SJSA1 (cell line): ENCODE measurements at regions not wholly inside any gene's neighbourhood (a gene's known extent, or its start where the extent isn't known, plus 50 kb on each side); places are given as distances from the start of the nearest gene placed in this dataset.
"Not testable (repeated sequence)": the region's sequence is repeated elsewhere in the genome, so short reads cannot be mapped to it uniquely, and the experiment has no call there.

Source experiments
- DNase-seq, 2 experiments: peaks; one replicate each; pipeline ENCODE4 v3.0.0-alpha.2; 2015 to 2020; ENCODE audit warnings: low spot score in 2 of 2, low read depth in 1 of 2
- H3K27ac ChIP-seq: fragments of 250-450 bp; sonication (Bioruptor Pico); 2 replicates; pipeline ENCODE4 v1.5.1; 2020; ENCODE audit warnings: mild to moderate bottlenecking, moderate library complexity
- H3K27me3 ChIP-seq: fragments of 250-450 bp; sonication (Bioruptor Pico); replicated peaks from 2 replicates; pipeline ENCODE4 v1.5.1; 2020; ENCODE audit warnings: mild to moderate bottlenecking, moderate library complexity
- H3K36me3 ChIP-seq: fragments of 250-450 bp; sonication (Bioruptor Pico); 2 replicates; pipeline ENCODE4 v1.5.1; 2020; ENCODE audit warnings: mild to moderate bottlenecking
- H3K4me1 ChIP-seq: fragments of 250-450 bp; sonication (Bioruptor Pico); replicated peaks from 2 replicates; pipeline ENCODE4 v1.6.1; 2021; ENCODE audit warnings: mild to moderate bottlenecking
- H3K4me3 ChIP-seq: fragments of 250-450 bp; sonication (Bioruptor Pico); 2 replicates; pipeline ENCODE4 v1.5.1; 2020; ENCODE audit warnings: mild to moderate bottlenecking
- H3K9me3 ChIP-seq: fragments of 250-450 bp; sonication (Bioruptor Pico); replicated peaks from 2 replicates; pipeline ENCODE4 v1.5.1; 2020; ENCODE audit warnings: mild to moderate bottlenecking

DNA sequence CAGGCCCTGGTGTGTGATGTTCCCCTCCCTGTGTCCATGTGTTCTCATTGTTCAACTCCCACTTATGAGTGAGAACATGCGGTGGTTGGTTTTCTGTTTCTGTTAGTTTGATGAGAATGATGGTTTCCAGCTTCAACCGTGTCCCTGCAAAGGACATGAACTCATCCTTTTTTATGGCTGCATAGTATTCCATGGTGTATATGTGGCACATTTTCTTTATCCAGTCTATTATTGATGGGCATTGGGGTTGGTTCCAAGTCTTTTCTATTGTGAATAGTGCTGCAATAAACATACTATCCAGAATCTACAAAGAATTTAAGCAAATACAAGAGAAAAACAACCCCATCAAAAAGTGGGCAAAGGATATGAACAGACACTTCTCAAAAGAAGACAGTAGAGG, 67.1 kb upstream of the PPM1H start:
- H3K36me3 ChIP-seq, H3K4me3 ChIP-seq, H3K9me3 ChIP-seq, H3K4me1 ChIP-seq, H3K27ac ChIP-seq: not testable (repeated sequence)
- DNase-seq = peak in 1 of 2 experiments; percentile 61
- H3K27me3 ChIP-seq = peaks cover 60% of the 10 kb centered on the region

DNA sequence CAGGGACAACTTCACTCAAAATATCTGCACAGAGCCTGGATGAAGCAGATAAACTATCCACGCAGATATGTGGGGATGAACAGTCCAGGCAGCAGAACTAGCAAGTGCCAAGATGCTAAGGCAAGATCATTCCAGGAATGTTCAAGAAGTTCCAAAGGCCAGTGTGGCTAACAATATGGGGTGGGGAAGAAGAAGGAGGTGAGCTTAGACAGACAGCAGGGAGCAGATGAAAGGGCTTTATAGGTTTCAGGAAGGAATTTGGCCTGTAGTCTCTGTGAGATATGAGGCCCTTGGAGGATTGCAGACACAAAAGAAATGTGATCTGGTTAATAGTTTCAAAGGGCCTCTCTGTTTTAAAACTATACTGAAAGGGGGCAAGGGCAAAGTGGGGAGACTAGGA, 63.5 kb upstream of the PPM1H start:
- Histone ChIP-seq H3K27ac (no peak overlapping the region), H3K4me3 (no peak overlapping the region), H3K9me3 (no peaks in the 10 kb centered on the region), H3K27me3 (peaks cover 74% of the 10 kb centered on the region), H3K36me3 (no peaks in the 10 kb centered on the region), H3K4me1 (no peaks in the 10 kb centered on the region)
- DNase-seq = no peak

DNA sequence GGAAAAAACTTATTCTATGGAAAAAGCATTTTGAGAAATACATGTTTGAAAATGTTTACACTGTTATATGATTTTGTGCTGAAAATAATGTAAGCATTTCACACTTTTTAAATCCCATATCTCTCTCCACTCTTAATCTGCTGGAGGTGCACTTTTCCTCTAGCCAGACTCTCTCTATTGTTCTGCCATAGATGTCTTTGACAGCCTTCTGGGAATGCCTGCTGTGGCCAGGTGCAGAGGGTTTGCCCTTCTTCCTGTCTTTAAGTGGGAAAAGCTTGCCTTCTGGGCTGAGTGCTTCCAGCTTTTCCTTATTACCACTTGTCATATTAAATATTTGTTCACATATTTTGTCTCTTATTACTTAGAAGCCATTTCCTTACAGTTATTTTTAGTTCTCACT, 60.1 kb upstream of the PPM1H start:
- Histone ChIP-seq H3K27ac (no peak overlapping the region), H3K4me1 (no peaks in the 10 kb centered on the region), H3K36me3 (no peaks in the 10 kb centered on the region), H3K4me3 (no peak overlapping the region), H3K27me3 (peaks cover 65% of the 10 kb centered on the region), H3K9me3 (no peaks in the 10 kb centered on the region)
- DNase-seq = no peak

DNA sequence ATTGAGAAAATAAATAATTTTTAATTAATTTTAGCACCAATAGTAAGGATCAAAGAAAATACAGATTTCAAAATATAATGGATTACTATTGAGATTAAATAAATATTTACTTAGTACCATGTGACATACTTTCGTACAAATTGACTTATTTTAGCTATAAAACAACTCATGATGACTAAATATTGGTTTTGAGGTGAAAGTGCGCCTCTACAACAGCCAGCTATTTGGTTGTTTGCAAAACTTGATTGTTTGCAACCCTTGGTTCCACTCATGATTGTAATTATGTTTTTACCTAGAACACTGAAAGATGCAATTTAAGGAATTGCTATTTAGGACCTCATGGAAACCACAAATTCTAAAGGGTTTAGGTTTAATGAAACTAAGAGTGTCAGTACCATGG, 51.9 kb upstream of the PPM1H start:
- Histone ChIP-seq H3K27me3 (peaks cover 11% of the 10 kb centered on the region), H3K9me3 (no peaks in the 10 kb centered on the region), H3K4me3 (no peak overlapping the region), H3K4me1 (no peaks in the 10 kb centered on the region), H3K36me3 (no peaks in the 10 kb centered on the region), H3K27ac (no peak overlapping the region)
- no peak for DNase-seq
